ENCODE measurements at regions not wholly inside any gene's neighbourhood (a gene's known extent, or its start where the extent isn't known, plus 50 kb on each side); places are given as distances from the start of the nearest gene placed in this dataset.

DNA sequence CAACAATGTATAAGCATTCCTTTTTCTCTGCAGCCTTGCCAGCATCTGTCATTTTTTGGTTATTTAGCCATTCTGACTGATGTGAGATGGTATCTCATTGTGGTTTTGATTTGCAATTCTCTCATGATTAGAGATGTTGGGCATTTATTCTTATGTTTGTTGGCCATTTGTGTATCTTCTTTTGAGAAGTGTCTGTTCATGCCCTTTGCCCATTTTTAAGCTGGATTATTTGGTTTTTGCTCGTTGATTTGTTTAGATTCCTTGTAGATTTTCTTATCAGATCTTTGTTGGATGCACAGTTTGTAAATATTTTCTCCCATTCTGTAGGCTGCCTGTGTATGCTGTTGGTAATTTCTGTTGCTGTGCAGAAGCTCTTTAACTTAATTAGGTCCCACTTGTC is 259.6 kb upstream of the SESN3 start:
- no peaks in the 10 kb centered on the region for H3K4me1 ChIP-seq (ENCODE audit: control insufficient read depth, insufficient read depth, low read length)

DNA sequence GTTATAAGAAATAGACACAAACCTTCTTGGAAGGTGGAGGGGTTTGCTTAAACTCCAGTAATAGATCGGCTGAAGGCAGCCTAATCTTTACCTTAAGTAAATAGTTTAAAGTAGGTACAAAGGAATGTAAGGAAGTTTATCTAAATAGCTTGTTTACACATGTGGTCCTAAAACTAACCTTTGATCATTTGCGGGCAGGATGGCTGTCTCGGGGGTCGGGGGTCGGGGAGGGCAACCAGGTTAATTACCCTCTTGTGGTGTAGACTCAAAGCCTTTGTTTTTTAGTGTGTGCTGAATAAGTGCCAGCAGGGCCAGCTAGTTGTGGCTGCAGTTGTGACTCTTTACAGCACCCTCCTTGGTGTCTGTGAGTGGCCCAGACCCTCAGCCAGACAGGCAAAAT is 256.9 kb upstream of the SESN3 start:
- Histone ChIP-seq H3K27me3 (ENCODE audit: control insufficient read depth, insufficient read depth, low read length) (peaks cover 2% of the 10 kb centered on the region), H3K4me2 (ENCODE audit: low read length) (no peak overlapping the region), H3K9ac (ENCODE audit: low read depth, low read length) (no peak overlapping the region), H3K9me3 (replicated peaks; ENCODE audit: low read length) (no peaks in the 10 kb centered on the region), H3K4me1 (ENCODE audit: control insufficient read depth, insufficient read depth, low read length) (no peaks in the 10 kb centered on the region), H3K4me3 (ENCODE audit: low read length) (no peak overlapping the region), H3K36me3 (ENCODE audit: insufficient read depth, low read length) (no peaks in the 10 kb centered on the region)

More for the DNA sequence above, 259.6 kb upstream of the SESN3 start:
- no peaks in the 10 kb centered on the region for H3K27me3 ChIP-seq (ENCODE audit: control insufficient read depth, insufficient read depth, low read length)
- H3K9me3 ChIP-seq (replicated peaks; ENCODE audit: low read length): no peaks in the 10 kb centered on the region
- H3K4me3 ChIP-seq (ENCODE audit: low read length): no peak overlapping the region
- no peak overlapping the region for H3K4me2 ChIP-seq (ENCODE audit: low read length)
- H3K9ac ChIP-seq (ENCODE audit: low read depth, low read length): no peak overlapping the region
- no peaks in the 10 kb centered on the region for H3K36me3 ChIP-seq (ENCODE audit: insufficient read depth, low read length)

DNA sequence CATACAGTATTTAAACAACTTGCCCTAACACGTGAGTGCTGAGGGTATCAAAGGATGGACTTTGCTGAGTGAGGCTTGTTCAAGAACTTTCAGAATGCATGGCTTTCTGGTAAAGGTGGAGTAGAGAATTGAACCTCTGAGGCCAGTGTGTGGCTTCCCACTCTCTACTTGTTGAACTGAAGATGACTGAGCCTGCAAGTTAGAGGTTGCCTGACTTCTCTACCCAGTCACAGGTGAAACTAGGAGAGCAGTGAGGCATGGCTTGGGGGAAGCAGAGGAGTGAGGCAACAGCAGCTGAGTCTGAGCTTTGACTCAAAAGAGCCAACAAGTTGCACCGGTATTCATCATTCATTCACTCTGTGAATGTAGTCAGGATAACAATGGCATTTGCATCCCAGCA is 256.4 kb upstream of the SESN3 start:
- Histone ChIP-seq H3K4me3 (ENCODE audit: low read length) (no peak overlapping the region), H3K4me2 (ENCODE audit: low read length) (no peak overlapping the region), H3K9me3 (replicated peaks; ENCODE audit: low read length) (no peaks in the 10 kb centered on the region), H3K4me1 (ENCODE audit: control insufficient read depth, insufficient read depth, low read length) (no peaks in the 10 kb centered on the region), H3K36me3 (ENCODE audit: insufficient read depth, low read length) (no peaks in the 10 kb centered on the region), H3K9ac (ENCODE audit: low read depth, low read length) (no peak overlapping the region), H3K27me3 (ENCODE audit: control insufficient read depth, insufficient read depth, low read length) (peaks cover 2% of the 10 kb centered on the region)

DNA sequence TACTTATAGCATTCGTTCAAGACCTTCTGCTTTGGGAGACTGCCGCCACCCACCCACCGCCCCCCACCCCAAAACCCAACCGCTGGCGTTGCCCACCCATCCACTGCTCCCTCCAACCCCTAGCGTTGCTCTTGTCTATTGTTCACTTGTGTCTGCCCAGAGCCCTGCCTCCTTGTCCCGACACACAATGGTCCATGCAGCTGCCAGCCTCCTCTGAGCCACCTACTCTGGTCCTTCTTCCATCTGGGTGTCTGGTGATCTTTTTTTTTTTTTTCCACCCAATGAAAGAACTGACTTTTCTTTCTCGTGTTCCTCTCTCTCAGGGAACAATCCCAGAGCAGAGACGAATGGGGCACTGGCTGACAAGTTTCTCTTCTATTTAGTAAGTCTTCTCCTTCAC is 256.0 kb upstream of the SESN3 start:
- Histone ChIP-seq H3K9ac (ENCODE audit: low read depth, low read length) (no peak overlapping the region), H3K4me2 (ENCODE audit: low read length) (no peak overlapping the region), H3K27me3 (ENCODE audit: control insufficient read depth, insufficient read depth, low read length) (peaks cover 2% of the 10 kb centered on the region), H3K36me3 (ENCODE audit: insufficient read depth, low read length) (no peaks in the 10 kb centered on the region), H3K4me3 (ENCODE audit: low read length) (no peak overlapping the region), H3K9me3 (replicated peaks; ENCODE audit: low read length) (no peaks in the 10 kb centered on the region), H3K4me1 (ENCODE audit: control insufficient read depth, insufficient read depth, low read length) (no peaks in the 10 kb centered on the region)

DNA sequence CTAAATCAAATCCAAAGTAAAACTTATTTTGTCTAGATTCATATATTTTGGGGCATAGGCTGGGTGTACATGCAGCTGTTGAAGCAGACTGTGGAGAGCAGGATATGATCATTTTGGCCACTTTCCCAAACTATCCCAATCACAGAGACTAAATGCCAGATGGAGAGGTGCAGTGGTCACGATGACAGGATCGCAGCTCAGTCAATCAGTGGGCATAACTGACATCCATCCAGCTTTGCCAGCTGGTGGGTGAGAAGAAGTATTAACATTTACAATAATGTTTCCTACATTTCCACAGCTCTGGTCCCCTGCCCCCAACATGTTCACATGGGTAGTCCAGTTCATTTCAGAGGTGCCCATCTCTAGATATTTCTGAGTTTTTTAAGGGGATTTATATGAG is 255.5 kb upstream of the SESN3 start:
- Histone ChIP-seq H3K27me3 (ENCODE audit: control insufficient read depth, insufficient read depth, low read length) (peaks cover 2% of the 10 kb centered on the region), H3K4me2 (ENCODE audit: low read length) (no peak overlapping the region), H3K4me3 (ENCODE audit: low read length) (no peak overlapping the region), H3K4me1 (ENCODE audit: control insufficient read depth, insufficient read depth, low read length) (no peaks in the 10 kb centered on the region), H3K36me3 (ENCODE audit: insufficient read depth, low read length) (no peaks in the 10 kb centered on the region), H3K9ac (ENCODE audit: low read depth, low read length) (no peak overlapping the region), H3K9me3 (replicated peaks; ENCODE audit: low read length) (no peaks in the 10 kb centered on the region)

DNA sequence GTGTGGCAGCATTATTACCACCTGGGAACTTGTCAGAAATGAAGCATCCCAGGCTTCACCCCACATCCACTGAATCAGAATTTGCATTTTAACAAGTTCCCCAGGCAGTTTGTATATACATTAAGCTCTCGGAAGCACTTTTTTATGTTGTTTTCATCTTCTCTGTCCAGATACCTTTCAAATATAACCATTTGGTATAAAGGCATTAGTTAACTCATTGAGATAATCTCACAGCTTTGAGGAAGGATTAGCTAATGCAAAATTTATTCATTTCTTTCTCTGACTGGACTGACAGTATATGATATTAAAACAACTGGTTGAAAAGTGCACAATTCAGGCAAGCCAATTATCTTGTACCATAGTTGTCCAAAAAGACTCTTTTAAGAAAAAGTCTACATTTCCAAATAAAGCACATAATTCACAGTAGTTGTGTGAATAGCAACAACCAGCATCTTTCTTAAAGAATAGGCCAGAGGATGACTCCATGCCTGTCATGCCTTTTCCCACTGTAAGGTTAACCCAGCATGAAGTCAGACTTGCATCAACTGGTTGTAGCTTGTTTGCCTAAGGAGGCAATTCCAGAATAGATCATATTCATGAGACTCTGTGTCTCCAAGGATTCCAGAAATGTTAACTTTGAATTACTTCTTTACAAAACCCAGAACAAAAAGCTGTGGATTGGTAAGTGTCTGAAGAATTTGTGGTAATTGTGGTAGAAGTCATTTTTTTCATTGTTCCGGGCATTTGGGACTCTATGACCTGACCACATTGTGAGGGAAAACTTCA is 254.3 kb upstream of the SESN3 start:
- no peak overlapping the region for H3K4me2 ChIP-seq (ENCODE audit: low read length)
- no peak overlapping the region for H3K9ac ChIP-seq (ENCODE audit: low read depth, low read length)

DNA sequence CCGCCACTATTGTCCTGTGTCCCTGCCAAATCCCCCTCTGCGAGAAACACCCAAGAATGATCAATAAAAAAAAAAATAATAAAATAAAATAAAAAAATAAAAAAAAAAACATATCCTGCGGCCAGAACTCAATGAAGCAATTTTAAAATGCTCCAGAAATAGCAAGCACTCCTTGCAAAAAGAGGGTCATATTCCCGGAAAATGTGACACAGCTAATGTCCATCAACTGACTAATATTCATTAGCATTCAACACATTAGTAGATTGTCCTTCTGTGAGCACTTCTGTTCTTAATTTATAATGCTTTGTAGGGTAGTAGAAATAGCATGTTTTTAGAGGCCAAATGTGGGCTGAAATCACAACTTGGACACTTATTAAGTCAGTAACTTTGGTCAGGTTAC is 252.3 kb upstream of the SESN3 start:
- Histone ChIP-seq H3K9ac (ENCODE audit: low read depth, low read length) (no peak overlapping the region), H3K9me3 (replicated peaks; ENCODE audit: low read length) (no peaks in the 10 kb centered on the region), H3K4me2 (ENCODE audit: low read length) (no peak overlapping the region), H3K36me3 (ENCODE audit: insufficient read depth, low read length) (no peaks in the 10 kb centered on the region), H3K4me3 (ENCODE audit: low read length) (no peak overlapping the region), H3K27me3 (ENCODE audit: control insufficient read depth, insufficient read depth, low read length) (peaks cover 2% of the 10 kb centered on the region), H3K4me1 (ENCODE audit: control insufficient read depth, insufficient read depth, low read length) (no peaks in the 10 kb centered on the region)

More for the DNA sequence above, 254.3 kb upstream of the SESN3 start:
- Histone ChIP-seq H3K4me1 (ENCODE audit: control insufficient read depth, insufficient read depth, low read length) (no peaks in the 10 kb centered on the region), H3K9me3 (replicated peaks; ENCODE audit: low read length) (no peaks in the 10 kb centered on the region), H3K27me3 (ENCODE audit: control insufficient read depth, insufficient read depth, low read length) (peaks cover 2% of the 10 kb centered on the region), H3K36me3 (ENCODE audit: insufficient read depth, low read length) (no peaks in the 10 kb centered on the region), H3K4me3 (ENCODE audit: low read length) (no peak overlapping the region)

DNA sequence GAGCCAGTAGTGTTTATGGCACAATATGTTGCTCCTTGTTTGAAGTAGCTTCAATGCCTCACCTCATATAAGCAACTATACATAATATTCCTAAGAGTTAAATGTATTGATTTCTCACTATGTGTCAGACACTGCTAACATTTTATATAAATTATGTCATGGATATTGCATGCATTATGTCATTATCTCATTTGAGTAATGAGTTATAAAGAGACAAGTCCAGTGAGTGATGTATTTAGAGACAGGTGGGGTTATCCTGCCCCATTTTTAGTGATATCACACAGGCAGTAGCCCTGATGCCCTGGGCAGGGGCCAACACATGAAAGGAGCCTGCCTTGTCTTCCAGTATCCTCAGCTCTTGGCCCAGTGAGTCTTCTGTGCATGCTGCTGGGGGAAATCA is 247.0 kb upstream of the SESN3 start:
- Histone ChIP-seq H3K9ac (ENCODE audit: low read depth, low read length) (no peak overlapping the region), H3K27me3 (ENCODE audit: control insufficient read depth, insufficient read depth, low read length) (no peaks in the 10 kb centered on the region), H3K36me3 (ENCODE audit: insufficient read depth, low read length) (no peaks in the 10 kb centered on the region), H3K4me2 (ENCODE audit: low read length) (no peak overlapping the region), H3K9me3 (replicated peaks; ENCODE audit: low read length) (no peaks in the 10 kb centered on the region), H3K4me1 (ENCODE audit: control insufficient read depth, insufficient read depth, low read length) (no peaks in the 10 kb centered on the region), H3K4me3 (ENCODE audit: low read length) (no peak overlapping the region)

DNA sequence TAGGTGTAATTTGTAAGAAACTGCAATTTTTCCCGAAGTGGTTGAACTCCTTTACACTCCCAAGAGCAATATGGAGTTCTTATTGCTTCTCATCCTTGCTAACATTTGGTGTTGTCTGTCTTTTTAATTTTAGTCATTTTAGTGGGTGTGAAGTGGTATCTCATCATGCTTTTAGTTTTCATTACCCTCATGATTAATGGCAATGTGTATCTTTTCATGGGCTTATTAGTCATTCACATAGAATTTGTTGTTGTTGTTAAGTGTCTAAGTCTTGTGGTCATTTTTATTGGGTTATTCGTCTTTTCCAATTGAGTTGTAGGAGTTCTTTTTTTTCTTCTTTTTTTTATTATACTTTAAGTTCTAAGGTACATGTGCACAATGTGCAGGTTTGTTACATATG is 238.3 kb upstream of the SESN3 start:
- Histone ChIP-seq H3K9ac (ENCODE audit: low read depth, low read length) (no peak overlapping the region), H3K4me2 (ENCODE audit: low read length) (no peak overlapping the region), H3K4me3 (ENCODE audit: low read length) (no peak overlapping the region), H3K9me3 (replicated peaks; ENCODE audit: low read length) (no peaks in the 10 kb centered on the region), H3K4me1 (ENCODE audit: control insufficient read depth, insufficient read depth, low read length) (no peaks in the 10 kb centered on the region), H3K36me3 (ENCODE audit: insufficient read depth, low read length) (no peaks in the 10 kb centered on the region), H3K27me3 (ENCODE audit: control insufficient read depth, insufficient read depth, low read length) (no peaks in the 10 kb centered on the region)

DNA sequence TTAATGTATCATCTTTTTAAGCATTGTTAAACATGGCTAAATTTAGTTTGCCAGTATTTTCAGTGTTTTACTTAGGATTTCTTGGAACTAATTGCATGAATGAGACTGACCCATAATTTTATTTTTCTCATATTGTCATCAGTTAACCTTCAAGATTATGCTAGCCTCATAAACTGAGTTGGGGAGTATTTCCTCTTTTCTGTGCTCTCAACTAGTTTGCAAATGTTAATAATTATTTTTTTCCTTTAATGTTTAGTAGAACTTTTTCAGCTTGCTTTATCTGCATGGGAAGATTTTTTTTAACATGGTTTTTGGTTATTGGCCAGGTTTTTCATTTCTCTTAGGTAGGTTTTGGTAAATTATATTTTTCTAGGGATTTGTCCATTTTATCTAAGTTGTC is 235.4 kb upstream of the SESN3 start:
- Histone ChIP-seq H3K27me3 (ENCODE audit: control insufficient read depth, insufficient read depth, low read length) (no peaks in the 10 kb centered on the region), H3K9me3 (replicated peaks; ENCODE audit: low read length) (no peaks in the 10 kb centered on the region), H3K4me2 (ENCODE audit: low read length) (no peak overlapping the region), H3K9ac (ENCODE audit: low read depth, low read length) (no peak overlapping the region), H3K36me3 (ENCODE audit: insufficient read depth, low read length) (no peaks in the 10 kb centered on the region), H3K4me3 (ENCODE audit: low read length) (no peak overlapping the region), H3K4me1 (ENCODE audit: control insufficient read depth, insufficient read depth, low read length) (no peaks in the 10 kb centered on the region)

DNA sequence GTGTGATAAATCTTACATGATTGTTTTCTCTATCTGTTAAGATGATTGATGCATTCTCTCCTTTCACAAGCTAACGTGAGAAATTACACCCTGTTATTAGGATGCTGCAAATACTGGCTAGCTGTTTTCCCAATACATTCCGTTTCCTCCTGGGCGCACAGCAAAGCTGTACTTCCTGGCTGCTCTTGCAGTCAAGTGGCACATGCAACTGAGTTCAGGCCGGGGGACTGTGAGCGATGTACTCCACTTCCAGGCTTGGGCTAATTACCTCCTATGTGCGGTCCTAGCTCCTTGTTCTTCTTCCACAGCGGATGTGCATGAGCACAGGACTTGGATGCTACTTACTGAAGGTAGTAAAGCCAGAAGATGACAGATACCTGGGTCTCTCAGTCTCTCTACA is 234.9 kb upstream of the SESN3 start:
- H3K4me2 ChIP-seq (ENCODE audit: low read length): no peak overlapping the region
- no peaks in the 10 kb centered on the region for H3K27me3 ChIP-seq (ENCODE audit: control insufficient read depth, insufficient read depth, low read length)
- H3K9me3 ChIP-seq (replicated peaks; ENCODE audit: low read length): no peaks in the 10 kb centered on the region
- H3K4me3 ChIP-seq (ENCODE audit: low read length): no peak overlapping the region
- H3K9ac ChIP-seq (ENCODE audit: low read depth, low read length): no peak overlapping the region
- H3K36me3 ChIP-seq (ENCODE audit: insufficient read depth, low read length): no peaks in the 10 kb centered on the region
- H3K4me1 ChIP-seq (ENCODE audit: control insufficient read depth, insufficient read depth, low read length): no peaks in the 10 kb centered on the region

DNA sequence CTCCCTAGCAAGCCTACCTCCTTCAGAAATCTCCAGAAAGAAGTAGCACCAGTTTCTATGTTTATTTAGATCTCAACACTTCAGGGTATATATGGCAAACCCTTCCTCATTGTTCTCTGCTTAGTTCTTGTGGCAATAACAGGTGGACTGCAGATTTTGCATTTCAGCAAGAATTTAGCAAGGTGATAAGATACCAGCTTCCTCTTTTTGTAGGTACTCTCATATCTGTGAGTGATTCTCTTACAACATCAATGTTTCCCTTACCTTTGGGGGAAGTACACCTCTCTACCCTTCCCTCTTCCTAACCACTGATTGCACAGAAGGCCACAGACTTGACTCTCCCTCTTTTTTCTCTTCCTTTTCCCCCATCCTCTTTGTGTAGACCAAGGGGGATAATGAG is 230.9 kb upstream of the SESN3 start:
- H3K4me1 ChIP-seq (ENCODE audit: control insufficient read depth, insufficient read depth, low read length): no peaks in the 10 kb centered on the region
- H3K36me3 ChIP-seq (ENCODE audit: insufficient read depth, low read length): no peaks in the 10 kb centered on the region

More for the DNA sequence above, 230.9 kb upstream of the SESN3 start:
- Histone ChIP-seq H3K9me3 (replicated peaks; ENCODE audit: low read length) (no peaks in the 10 kb centered on the region), H3K4me2 (ENCODE audit: low read length) (no peak overlapping the region), H3K9ac (ENCODE audit: low read depth, low read length) (no peak overlapping the region), H3K27me3 (ENCODE audit: control insufficient read depth, insufficient read depth, low read length) (no peaks in the 10 kb centered on the region), H3K4me3 (ENCODE audit: low read length) (no peak overlapping the region)
